ENCODE measurements at regions not wholly inside any gene's neighbourhood (a gene's known extent, or its start where the extent isn't known, plus 50 kb on each side); places are given as distances from the start of the nearest gene placed in this dataset.
"Not testable (repeated sequence)": the region's sequence is repeated elsewhere in the genome, so short reads cannot be mapped to it uniquely, and the experiment has no call there.

DNA sequence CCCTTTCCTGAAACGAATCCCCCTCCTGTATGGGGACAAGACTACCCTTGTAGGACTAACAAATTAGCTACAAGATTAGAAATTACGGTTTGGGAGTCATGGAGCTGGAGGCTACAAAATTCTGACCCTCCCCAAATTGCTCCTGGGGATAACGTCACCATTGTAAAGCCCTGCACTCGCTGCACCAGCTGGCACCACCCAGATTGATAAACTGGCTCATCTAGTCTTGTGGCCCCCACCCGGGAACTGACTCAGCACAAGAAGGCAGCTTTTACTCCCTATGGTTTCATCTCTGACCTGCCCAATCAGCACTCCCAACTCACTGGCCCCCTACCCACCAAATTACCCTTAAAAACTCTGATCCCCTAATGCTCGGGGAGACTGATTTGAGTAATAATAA lies 150.6 kb upstream of the TSC22D1 start:
- Histone ChIP-seq H3K9me3 (ENCODE audit: control insufficient read depth in 1 of 2, low read length in 2 of 2) (peaks cover 0 to 7% of the 10 kb centered on the region in 2 donors), H3K9ac (ENCODE audit: low read depth in 1 of 2, low read length in 2 of 2) (no peak overlapping the region), H3K27ac (ENCODE audit: low read depth, low read length) (no peak overlapping the region), H3K36me3 (ENCODE audit: control insufficient read depth in 1 of 2, insufficient read depth in 2 of 2, low read length in 2 of 2) (no peaks in the 10 kb centered on the region), H3K27me3 (ENCODE audit: control insufficient read depth in 1 of 2, insufficient read depth in 2 of 2, low read length in 2 of 2) (no peaks in the 10 kb centered on the region), H3K4me1 (ENCODE audit: control insufficient read depth in 1 of 2, insufficient read depth in 2 of 2, low read length in 2 of 2) (no peaks in the 10 kb centered on the region), H3K4me3 (ENCODE audit: low read depth in 1 of 2, low read length in 2 of 2) (no peak overlapping the region)

GRCh38 chr13:44726214-44726613 lies 150.1 kb upstream of the TSC22D1 start:
- Histone ChIP-seq H3K4me3 (ENCODE audit: low read depth in 1 of 2, low read length in 2 of 2) (no peak overlapping the region), H3K27me3 (ENCODE audit: control insufficient read depth in 1 of 2, insufficient read depth in 2 of 2, low read length in 2 of 2) (no peaks in the 10 kb centered on the region), H3K4me1 (ENCODE audit: control insufficient read depth in 1 of 2, insufficient read depth in 2 of 2, low read length in 2 of 2) (no peaks in the 10 kb centered on the region), H3K36me3 (ENCODE audit: control insufficient read depth in 1 of 2, insufficient read depth in 2 of 2, low read length in 2 of 2) (no peaks in the 10 kb centered on the region), H3K9me3 (ENCODE audit: control insufficient read depth in 1 of 2, low read length in 2 of 2) (peaks cover 0 to 7% of the 10 kb centered on the region in 2 donors), H3K9ac (ENCODE audit: low read depth in 1 of 2, low read length in 2 of 2) (no peak overlapping the region), H3K27ac (ENCODE audit: low read depth, low read length) (no peak overlapping the region)

- H3K27ac ChIP-seq (ENCODE audit: low read depth, low read length): no peak overlapping the region
These were observed 143.9 kb upstream of the TSC22D1 start for GRCh38 chr13:44719857-44720671.

GRCh38 chr13:44718467-44718866 lies 142.3 kb upstream of the TSC22D1 start:
- peaks cover 0 to 7% of the 10 kb centered on the region in 2 donors for H3K9me3 ChIP-seq (ENCODE audit: control insufficient read depth in 1 of 2, low read length in 2 of 2)
- no peaks in the 10 kb centered on the region for H3K4me1 ChIP-seq (ENCODE audit: control insufficient read depth in 1 of 2, insufficient read depth in 2 of 2, low read length in 2 of 2)
- no peaks in the 10 kb centered on the region for H3K27me3 ChIP-seq (ENCODE audit: control insufficient read depth in 1 of 2, insufficient read depth in 2 of 2, low read length in 2 of 2)
- no peak overlapping the region for H3K9ac ChIP-seq (ENCODE audit: low read depth in 1 of 2, low read length in 2 of 2)
- no peaks in the 10 kb centered on the region for H3K36me3 ChIP-seq (ENCODE audit: control insufficient read depth in 1 of 2, insufficient read depth in 2 of 2, low read length in 2 of 2)
- no peak overlapping the region for H3K27ac ChIP-seq (ENCODE audit: low read depth, low read length)
- H3K4me3 ChIP-seq (ENCODE audit: low read depth in 1 of 2, low read length in 2 of 2): no peak overlapping the region

More at GRCh38 chr13:44719857-44720671, 143.9 kb upstream of the TSC22D1 start:
- Histone ChIP-seq H3K36me3 (ENCODE audit: control insufficient read depth in 1 of 2, insufficient read depth in 2 of 2, low read length in 2 of 2) (no peaks in the 10 kb centered on the region), H3K9ac (ENCODE audit: low read depth in 1 of 2, low read length in 2 of 2) (no peak overlapping the region), H3K4me1 (ENCODE audit: control insufficient read depth in 1 of 2, insufficient read depth in 2 of 2, low read length in 2 of 2) (no peaks in the 10 kb centered on the region), H3K27me3 (ENCODE audit: control insufficient read depth in 1 of 2, insufficient read depth in 2 of 2, low read length in 2 of 2) (no peaks in the 10 kb centered on the region), H3K4me3 (ENCODE audit: low read depth in 1 of 2, low read length in 2 of 2) (no peak overlapping the region), H3K9me3 (ENCODE audit: control insufficient read depth in 1 of 2, low read length in 2 of 2) (peaks cover 0 to 7% of the 10 kb centered on the region in 2 donors)

GRCh38 chr13:44715287-44716230 lies 139.4 kb upstream of the TSC22D1 start:
- H3K36me3 ChIP-seq (ENCODE audit: control insufficient read depth in 1 of 2, insufficient read depth in 2 of 2, low read length in 2 of 2): no peaks in the 10 kb centered on the region
- H3K9me3 ChIP-seq (ENCODE audit: control insufficient read depth in 1 of 2, low read length in 2 of 2): no peaks in the 10 kb centered on the region
- H3K9ac ChIP-seq (ENCODE audit: low read depth in 1 of 2, low read length in 2 of 2): no peak overlapping the region
- H3K27me3 ChIP-seq (ENCODE audit: control insufficient read depth in 1 of 2, insufficient read depth in 2 of 2, low read length in 2 of 2): no peaks in the 10 kb centered on the region
- no peaks in the 10 kb centered on the region for H3K4me1 ChIP-seq (ENCODE audit: control insufficient read depth in 1 of 2, insufficient read depth in 2 of 2, low read length in 2 of 2)
- H3K4me3 ChIP-seq (ENCODE audit: low read depth in 1 of 2, low read length in 2 of 2): no peak overlapping the region
- H3K27ac ChIP-seq (ENCODE audit: low read depth, low read length): no peak overlapping the region

DNA sequence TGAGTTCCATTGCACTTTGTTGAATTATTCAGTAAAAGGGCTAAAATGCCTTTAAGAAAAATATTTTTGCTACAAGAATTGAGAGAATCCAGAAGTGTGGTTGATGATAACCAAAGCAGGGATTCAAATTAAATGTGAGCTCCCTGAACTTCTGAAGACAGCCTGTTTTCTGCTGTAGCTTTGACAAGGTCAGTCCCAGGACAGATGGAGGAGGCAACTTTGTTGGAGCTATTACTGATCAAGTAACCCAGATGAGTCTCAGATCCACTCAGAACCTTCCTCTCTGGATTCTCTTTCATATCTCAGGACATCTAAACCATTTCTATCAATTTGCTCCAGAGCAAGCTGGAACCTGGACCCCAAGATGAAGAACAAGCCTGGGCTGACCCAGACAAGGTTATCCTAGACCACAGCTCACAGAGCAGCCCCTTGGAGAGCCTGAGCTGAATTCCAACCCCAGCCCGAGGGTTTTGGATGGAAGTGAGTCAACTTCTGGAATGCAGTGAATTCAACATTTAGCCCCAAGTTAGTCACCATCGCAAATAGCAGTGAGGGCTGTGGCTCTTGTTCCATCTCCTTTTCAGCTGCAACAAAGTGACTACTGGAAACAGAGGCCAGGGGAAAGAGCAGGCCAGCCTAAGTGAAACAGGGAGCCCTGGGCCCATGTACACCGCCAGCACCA lies 137.8 kb upstream of the TSC22D1 start:
- H3K9me3 ChIP-seq (ENCODE audit: control insufficient read depth in 1 of 2, low read length in 2 of 2): no peaks in the 10 kb centered on the region
- H3K4me3 ChIP-seq (ENCODE audit: low read depth in 1 of 2, low read length in 2 of 2): no peak overlapping the region
- no peak overlapping the region for H3K27ac ChIP-seq (ENCODE audit: low read depth, low read length)

GRCh38 chr13:44711706-44712105 lies 135.6 kb upstream of the TSC22D1 start:
- Histone ChIP-seq H3K4me1 (ENCODE audit: control insufficient read depth in 1 of 2, insufficient read depth in 2 of 2, low read length in 2 of 2) (no peaks in the 10 kb centered on the region), H3K36me3 (ENCODE audit: control insufficient read depth in 1 of 2, insufficient read depth in 2 of 2, low read length in 2 of 2) (no peaks in the 10 kb centered on the region), H3K4me3 (ENCODE audit: low read depth in 1 of 2, low read length in 2 of 2) (no peak overlapping the region), H3K27me3 (ENCODE audit: control insufficient read depth in 1 of 2, insufficient read depth in 2 of 2, low read length in 2 of 2) (no peaks in the 10 kb centered on the region), H3K27ac (ENCODE audit: low read depth, low read length) (no peak overlapping the region), H3K9me3 (ENCODE audit: control insufficient read depth in 1 of 2, low read length in 2 of 2) (no peaks in the 10 kb centered on the region), H3K9ac (ENCODE audit: low read depth in 1 of 2, low read length in 2 of 2) (no peak overlapping the region)

More for the DNA sequence above, 137.8 kb upstream of the TSC22D1 start:
- H3K27me3 ChIP-seq (ENCODE audit: control insufficient read depth in 1 of 2, insufficient read depth in 2 of 2, low read length in 2 of 2): no peaks in the 10 kb centered on the region
- H3K36me3 ChIP-seq (ENCODE audit: control insufficient read depth in 1 of 2, insufficient read depth in 2 of 2, low read length in 2 of 2): no peaks in the 10 kb centered on the region
- H3K4me1 ChIP-seq (ENCODE audit: control insufficient read depth in 1 of 2, insufficient read depth in 2 of 2, low read length in 2 of 2): no peaks in the 10 kb centered on the region
- no peak overlapping the region for H3K9ac ChIP-seq (ENCODE audit: low read depth in 1 of 2, low read length in 2 of 2)

DNA sequence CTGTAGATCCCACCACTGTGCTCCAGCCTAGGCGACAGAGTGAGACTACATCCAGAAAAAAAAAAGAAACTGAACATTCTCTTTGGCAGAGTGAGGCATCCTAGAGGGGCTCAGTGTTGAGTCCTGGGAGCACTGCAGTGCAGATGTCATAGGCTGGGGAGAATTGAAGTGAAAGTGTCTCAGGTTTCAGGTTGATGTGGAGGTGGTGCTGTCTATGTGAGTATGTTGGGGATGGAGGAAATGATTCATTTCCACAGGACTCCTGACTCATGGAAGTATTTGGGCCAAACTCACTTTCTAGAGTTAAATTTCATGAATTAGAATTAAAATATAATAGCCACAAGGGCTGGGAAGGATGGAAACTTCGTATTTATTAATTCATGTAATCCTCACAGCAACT lies 134.4 kb upstream of the TSC22D1 start:
- no peak overlapping the region for H3K9ac ChIP-seq (ENCODE audit: low read depth in 1 of 2, low read length in 2 of 2)
- H3K4me1 ChIP-seq (ENCODE audit: control insufficient read depth in 1 of 2, insufficient read depth in 2 of 2, low read length in 2 of 2): no peaks in the 10 kb centered on the region
- H3K36me3 ChIP-seq (ENCODE audit: control insufficient read depth in 1 of 2, insufficient read depth in 2 of 2, low read length in 2 of 2): no peaks in the 10 kb centered on the region
- H3K9me3 ChIP-seq (ENCODE audit: control insufficient read depth in 1 of 2, low read length in 2 of 2): no peaks in the 10 kb centered on the region
- H3K4me3 ChIP-seq (ENCODE audit: low read depth in 1 of 2, low read length in 2 of 2): no peak overlapping the region
- H3K27ac ChIP-seq (ENCODE audit: low read depth, low read length): no peak overlapping the region
- H3K27me3 ChIP-seq (ENCODE audit: control insufficient read depth in 1 of 2, insufficient read depth in 2 of 2, low read length in 2 of 2): no peaks in the 10 kb centered on the region

DNA sequence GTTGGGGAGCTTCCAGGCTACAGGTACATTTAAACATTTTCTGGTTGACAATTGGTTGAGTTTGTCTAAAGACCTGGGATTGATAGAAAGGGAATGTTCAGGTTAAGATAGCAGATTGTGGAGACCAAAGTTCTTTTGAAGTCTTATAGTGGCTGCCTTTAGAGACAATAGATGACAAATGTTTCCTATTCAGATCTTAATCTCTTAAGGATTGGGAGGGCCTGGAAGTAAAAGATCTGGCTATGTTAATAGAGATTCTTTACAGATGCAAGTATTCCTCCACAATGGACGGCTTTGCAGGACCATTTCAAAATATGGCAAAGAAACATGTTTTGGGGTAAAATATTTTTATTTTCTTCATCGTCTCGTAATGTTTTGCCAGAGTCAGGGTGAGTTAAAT lies 128.7 kb upstream of the TSC22D1 start:
- not testable (repeated sequence) for H3K4me3 ChIP-seq (ENCODE audit: low read depth in 1 of 2, low read length in 2 of 2); H3K36me3 ChIP-seq (ENCODE audit: control insufficient read depth in 1 of 2, insufficient read depth in 2 of 2, low read length in 2 of 2); H3K27me3 ChIP-seq (ENCODE audit: control insufficient read depth in 1 of 2, insufficient read depth in 2 of 2, low read length in 2 of 2); H3K9ac ChIP-seq (ENCODE audit: low read depth in 1 of 2, low read length in 2 of 2); H3K9me3 ChIP-seq (ENCODE audit: control insufficient read depth in 1 of 2, low read length in 2 of 2); H3K4me1 ChIP-seq (ENCODE audit: control insufficient read depth in 1 of 2, insufficient read depth in 2 of 2, low read length in 2 of 2); H3K27ac ChIP-seq (ENCODE audit: low read depth, low read length)

- Histone ChIP-seq H3K4me3 (ENCODE audit: low read depth in 1 of 2, low read length in 2 of 2) (no peak overlapping the region), H3K9ac (ENCODE audit: low read depth in 1 of 2, low read length in 2 of 2) (no peak overlapping the region), H3K4me1 (ENCODE audit: control insufficient read depth in 1 of 2, insufficient read depth in 2 of 2, low read length in 2 of 2) (no peaks in the 10 kb centered on the region), H3K9me3 (ENCODE audit: control insufficient read depth in 1 of 2, low read length in 2 of 2) (no peaks in the 10 kb centered on the region), H3K36me3 (ENCODE audit: control insufficient read depth in 1 of 2, insufficient read depth in 2 of 2, low read length in 2 of 2) (no peaks in the 10 kb centered on the region), H3K27ac (ENCODE audit: low read depth, low read length) (no peak overlapping the region), H3K27me3 (ENCODE audit: control insufficient read depth in 1 of 2, insufficient read depth in 2 of 2, low read length in 2 of 2) (no peaks in the 10 kb centered on the region)
These were observed 127.2 kb upstream of the TSC22D1 start for GRCh38 chr13:44703371-44703770.
